ENCODE measurements at regions not wholly inside any gene's neighbourhood (a gene's known extent, or its start where the extent isn't known, plus 50 kb on each side); places are given as distances from the start of the nearest gene placed in this dataset.
"Not testable (repeated sequence)": the region's sequence is repeated elsewhere in the genome, so short reads cannot be mapped to it uniquely, and the experiment has no call there.

DNA sequence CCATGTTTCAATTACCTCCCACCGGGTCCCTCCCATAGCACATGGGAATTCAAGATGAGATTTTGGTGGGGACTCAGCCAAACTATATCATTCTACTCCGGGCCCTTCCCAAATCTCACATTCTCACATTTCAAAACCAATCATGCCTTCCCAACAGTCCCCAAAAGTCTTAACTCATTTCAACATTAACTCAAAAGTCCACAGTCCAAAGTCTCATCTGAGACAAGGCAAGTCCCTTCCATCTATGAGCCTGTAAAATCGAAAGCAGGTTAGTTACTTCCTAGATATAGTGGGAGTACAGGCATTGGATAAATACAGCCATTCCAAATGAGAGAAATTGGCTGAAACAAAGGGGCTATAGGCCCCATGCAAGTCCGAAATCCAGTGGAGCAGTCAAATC lies 188.1 kb downstream of the SQOR start:
- Mint-ChIP-seq H3K36me3 (peaks cover 0 to 22% (median 0%) of the 10 kb centered on the region in 3 donors), H3K27me3 (peaks cover 1 to 48% (median 19%) of the 10 kb centered on the region in 5 donors), H3K9me3 (peaks cover 0 to 17% (median 5%) of the 10 kb centered on the region in 9 donors)
- DNase-seq, H3K4me3 Mint-ChIP-seq, H3K27ac Mint-ChIP-seq, H3K4me1 Mint-ChIP-seq, POLR2A ChIA-PET, ATAC-seq: not testable (repeated sequence)

DNA sequence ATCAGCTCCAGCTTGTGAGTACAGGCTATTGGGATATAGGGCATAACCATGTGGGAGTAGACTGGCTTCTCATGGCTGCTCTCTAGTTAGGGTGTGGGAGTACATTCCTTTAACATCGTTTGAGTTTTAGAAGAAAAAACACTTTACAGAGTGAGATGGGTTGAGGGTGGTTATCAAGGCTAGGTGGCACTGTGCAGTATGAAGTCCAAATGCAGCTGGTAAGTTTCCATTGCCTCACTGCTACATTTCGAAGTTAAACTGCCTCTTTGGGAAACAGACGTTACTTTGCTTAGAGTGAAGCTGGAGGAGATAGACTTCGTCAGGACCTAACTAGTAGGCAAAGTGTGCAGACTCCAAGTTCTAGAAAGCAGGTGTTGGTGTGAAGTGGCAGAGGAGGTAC lies 192.4 kb downstream of the SQOR start:
- no peak for ATAC-seq
- H3K27me3 Mint-ChIP-seq: peaks cover 0 to 24% (median 15%) of the 10 kb centered on the region in 5 donors
- no peaks in the 10 kb centered on the region for H3K4me1 Mint-ChIP-seq
- H3K27ac Mint-ChIP-seq: no peak overlapping the region
- H3K9me3 Mint-ChIP-seq: peaks cover 0 to 11% (median 2%) of the 10 kb centered on the region in 9 donors
- H3K4me3 Mint-ChIP-seq: no peak overlapping the region
- no peak for DNase-seq
- H3K36me3 Mint-ChIP-seq: peaks cover 0 to 9% (median 0%) of the 10 kb centered on the region in 3 donors
- POLR2A ChIA-PET: no interaction called here

DNA sequence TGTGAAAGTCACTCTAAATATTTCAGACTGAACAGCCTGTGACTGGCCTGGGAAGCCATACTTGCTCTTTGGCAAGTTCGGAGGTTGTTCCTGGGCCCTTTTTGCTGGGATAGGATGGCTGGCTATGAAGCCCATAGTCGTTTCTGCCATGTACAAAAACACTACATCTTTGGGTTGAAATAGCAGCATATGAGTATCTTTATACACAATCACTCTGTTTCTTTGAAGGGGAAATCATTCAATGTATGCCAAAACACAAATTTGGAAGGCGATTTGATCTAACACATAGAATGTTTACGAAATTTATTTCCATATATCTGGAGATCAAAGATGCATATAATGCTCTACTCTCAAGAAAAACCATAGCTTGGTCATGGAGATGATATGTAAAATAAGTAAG lies 192.9 kb downstream of the SQOR start:
- H3K36me3 Mint-ChIP-seq: peaks cover 0 to 4% (median 0%) of the 10 kb centered on the region in 3 donors

DNA sequence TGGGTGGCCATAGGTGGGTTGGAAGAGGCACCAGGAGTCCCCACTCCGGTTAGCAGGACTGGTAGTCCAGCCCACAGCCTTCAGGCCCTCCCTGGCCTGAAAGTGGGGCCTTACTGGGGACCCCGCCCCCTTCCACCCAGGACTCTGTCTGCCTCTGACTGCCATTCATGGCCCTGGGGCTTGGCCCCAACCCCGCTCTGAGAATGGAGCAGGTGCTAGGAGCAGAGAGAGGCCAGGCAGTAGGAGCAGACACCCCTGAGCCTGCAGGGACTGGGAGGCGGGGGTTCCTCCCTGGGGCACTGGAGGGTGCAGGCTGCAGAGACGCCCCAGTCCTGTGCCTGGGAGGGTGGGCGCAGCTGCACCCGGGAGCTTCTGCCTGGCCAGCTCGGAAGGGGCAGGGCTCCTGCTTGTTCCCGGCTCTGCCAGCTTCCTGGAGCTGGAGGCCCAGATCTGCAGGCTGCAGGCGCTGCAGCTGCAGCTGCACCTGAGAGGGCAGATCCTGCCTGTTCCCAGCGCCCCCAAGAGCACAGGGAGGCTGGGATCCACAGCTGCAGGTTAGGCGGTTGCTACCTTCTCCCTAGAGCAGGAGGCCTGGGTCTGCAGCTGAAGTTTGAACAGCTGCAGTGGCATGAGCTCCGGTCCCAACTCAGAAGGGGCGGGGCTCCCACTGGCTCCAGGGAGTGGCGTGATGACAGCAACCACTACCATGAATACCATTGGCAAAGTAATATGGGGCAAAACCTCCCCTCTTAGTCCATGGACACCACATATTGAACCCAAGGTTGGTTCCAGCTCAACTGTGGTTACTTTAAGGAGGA lies 194.7 kb downstream of the SQOR start:
- no peak for ATAC-seq
- DNase-seq: no peak
- H3K27me3 Mint-ChIP-seq: peaks cover 0 to 3% (median 0%) of the 10 kb centered on the region in 5 donors

More for the DNA sequence above, 192.9 kb downstream of the SQOR start:
- Mint-ChIP-seq H3K27me3 (peaks cover 0 to 19% (median 10%) of the 10 kb centered on the region in 5 donors), H3K4me3 (no peak overlapping the region), H3K27ac (no peak overlapping the region), H3K4me1 (no peaks in the 10 kb centered on the region), H3K9me3 (peaks cover 0 to 10% (median 2%) of the 10 kb centered on the region in 9 donors)
- no peak for ATAC-seq
- POLR2A ChIA-PET: no interaction called here
- no peak for DNase-seq

DNA sequence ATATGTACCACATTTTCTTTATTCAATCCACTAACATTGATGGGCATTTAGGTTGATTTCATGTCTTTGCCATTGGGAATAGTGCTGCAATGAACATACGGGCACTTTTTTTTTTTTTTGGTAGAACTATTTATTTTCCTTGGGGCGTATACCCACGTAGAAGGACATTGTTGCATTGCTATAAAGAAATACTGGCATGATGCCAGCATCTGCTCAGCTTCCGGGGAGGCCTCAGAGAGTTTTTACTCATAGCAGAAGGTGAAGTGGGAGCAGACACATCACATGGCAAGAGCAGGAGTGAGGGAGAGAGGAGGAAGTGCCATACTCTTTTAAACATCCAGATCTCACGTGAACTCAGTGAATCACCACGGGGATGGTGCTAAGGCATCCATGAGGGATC lies 197.0 kb downstream of the SQOR start:
- H3K4me3 Mint-ChIP-seq: no peak overlapping the region
- no peaks in the 10 kb centered on the region for H3K4me1 Mint-ChIP-seq
- H3K9me3 Mint-ChIP-seq: peaks cover 0 to 5% (median 0%) of the 10 kb centered on the region in 9 donors
- H3K36me3 Mint-ChIP-seq: no peaks in the 10 kb centered on the region
- ATAC-seq (no peak), DNase-seq (no peak)
- H3K27ac Mint-ChIP-seq: no peak overlapping the region
- POLR2A ChIA-PET: no interaction called here
- peaks cover 0 to 3% (median 0%) of the 10 kb centered on the region in 5 donors for H3K27me3 Mint-ChIP-seq

More for the DNA sequence above, 194.7 kb downstream of the SQOR start:
- H3K9me3 Mint-ChIP-seq: peaks cover 0 to 5% (median 2%) of the 10 kb centered on the region in 9 donors
- H3K27ac Mint-ChIP-seq: no peak overlapping the region
- H3K4me1 Mint-ChIP-seq: no peaks in the 10 kb centered on the region
- no peaks in the 10 kb centered on the region for H3K36me3 Mint-ChIP-seq
- H3K4me3 Mint-ChIP-seq: no peak overlapping the region
- POLR2A ChIA-PET: no interaction called here

DNA sequence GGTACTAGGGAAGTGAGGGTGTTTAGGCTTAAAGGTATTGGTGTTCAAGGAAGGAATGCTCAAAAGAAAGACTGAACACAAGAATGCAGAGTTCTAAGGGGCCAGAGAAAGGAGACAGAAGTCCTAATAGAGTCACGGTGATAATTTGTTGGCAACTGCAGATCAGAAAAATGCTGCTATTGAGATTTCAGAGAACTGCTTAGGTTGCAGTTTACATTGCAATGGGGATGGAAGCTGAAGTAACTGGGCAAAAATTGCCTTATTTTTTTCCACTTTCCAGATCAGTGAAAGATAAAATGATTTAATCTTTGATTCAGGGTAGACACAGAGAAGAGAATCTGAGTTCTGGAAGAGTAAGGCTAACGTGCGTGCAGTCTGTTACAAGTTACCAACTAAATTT lies 199.8 kb downstream of the SQOR start:
- no peak overlapping the region for H3K4me3 Mint-ChIP-seq
- H3K27ac Mint-ChIP-seq: no peak overlapping the region
- peaks cover 0 to 5% (median 0%) of the 10 kb centered on the region in 9 donors for H3K9me3 Mint-ChIP-seq
- no peak for ATAC-seq
- H3K4me1 Mint-ChIP-seq: no peaks in the 10 kb centered on the region
- POLR2A ChIA-PET: no interaction called here
- peaks cover 0 to 7% (median 3%) of the 10 kb centered on the region in 5 donors for H3K27me3 Mint-ChIP-seq
- no peak for DNase-seq
- no peaks in the 10 kb centered on the region for H3K36me3 Mint-ChIP-seq

DNA sequence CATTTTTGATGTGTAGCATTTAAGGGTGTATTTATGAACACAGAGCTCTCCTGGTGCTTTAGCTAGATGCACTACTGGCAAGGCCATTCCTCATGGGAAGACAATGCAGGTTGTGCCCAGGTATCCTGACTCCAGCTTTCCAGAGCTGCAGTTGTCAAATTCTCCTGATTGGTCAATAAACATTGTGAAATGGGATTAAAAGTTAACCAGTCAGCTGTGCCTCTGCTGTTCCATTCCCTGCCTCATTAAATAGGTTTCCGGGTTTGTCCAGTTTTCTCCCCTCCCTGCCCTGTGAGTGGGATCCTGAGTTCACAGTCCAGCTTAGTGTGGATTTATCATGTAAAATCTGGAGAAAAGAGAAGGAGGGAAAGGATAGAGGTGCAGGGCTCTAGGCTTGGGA lies 207.3 kb downstream of the SQOR start:
- no peaks in the 10 kb centered on the region for H3K9me3 Mint-ChIP-seq
- H3K36me3 Mint-ChIP-seq: peaks cover 0 to 3% (median 0%) of the 10 kb centered on the region in 3 donors
- POLR2A ChIA-PET: no interaction called here

DNA sequence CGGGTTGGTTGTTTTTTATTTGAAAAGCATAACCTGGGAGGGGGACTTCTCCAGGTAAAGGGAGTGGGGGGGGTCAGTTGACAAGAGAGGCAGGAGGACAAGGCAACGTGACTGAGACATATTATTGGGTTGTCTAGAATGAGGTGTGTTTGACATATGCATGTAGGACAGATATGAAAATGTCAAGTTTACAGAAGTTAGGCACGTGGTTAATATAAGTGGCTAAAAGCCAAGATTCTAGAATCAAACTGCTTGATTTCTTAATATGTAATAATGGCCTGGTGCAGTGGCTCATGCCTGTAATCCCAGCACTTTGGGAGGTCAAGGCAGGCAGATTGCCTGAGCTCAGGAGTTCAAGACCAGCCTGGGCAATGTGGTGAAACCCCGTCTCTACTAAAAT lies 212.8 kb downstream of the SQOR start:
- H3K27ac Mint-ChIP-seq: peak overlapping the region in 1 of 10 donors; percentile 11
- peaks cover 0 to 2% (median 0%) of the 10 kb centered on the region in 4 donors for H3K4me1 Mint-ChIP-seq
- POLR2A ChIA-PET: no interaction called here
- no peak overlapping the region for H3K4me3 Mint-ChIP-seq
- DNase-seq (no peak), ATAC-seq (no peak)
- peaks cover 0 to 4% (median 0%) of the 10 kb centered on the region in 3 donors for H3K36me3 Mint-ChIP-seq
- peaks cover 0 to 28% (median 5%) of the 10 kb centered on the region in 5 donors for H3K27me3 Mint-ChIP-seq
- H3K9me3 Mint-ChIP-seq: peaks cover 0 to 21% (median 5%) of the 10 kb centered on the region in 9 donors

More for the DNA sequence above, 207.3 kb downstream of the SQOR start:
- ATAC-seq: no peak
- H3K4me1 Mint-ChIP-seq: no peaks in the 10 kb centered on the region
- no peak overlapping the region for H3K27ac Mint-ChIP-seq
- DNase-seq: no peak
- no peak overlapping the region for H3K4me3 Mint-ChIP-seq
- peaks cover 8 to 46% (median 19%) of the 10 kb centered on the region in 5 donors for H3K27me3 Mint-ChIP-seq

DNA sequence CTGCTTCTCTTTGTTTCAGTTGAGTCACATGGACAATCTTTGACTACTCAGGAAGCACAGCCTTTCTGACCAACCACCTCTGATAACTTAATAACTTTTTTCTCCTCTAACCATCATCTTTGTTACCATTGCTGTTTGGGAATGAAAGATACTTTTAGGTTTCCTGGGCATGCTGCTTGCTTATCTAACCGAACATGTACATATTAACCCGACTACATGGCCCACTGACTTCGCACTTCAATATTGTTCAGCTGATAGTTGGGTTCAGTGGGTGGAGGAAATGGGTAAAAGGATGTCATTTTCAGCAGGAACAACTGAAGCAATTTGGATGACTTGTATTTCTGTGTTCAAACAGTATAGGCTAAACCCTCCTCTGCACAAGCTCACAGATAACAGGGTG lies 214.3 kb downstream of the SQOR start:
- peaks cover 0 to 4% (median 0%) of the 10 kb centered on the region in 3 donors for H3K36me3 Mint-ChIP-seq
- peaks cover 0 to 21% (median 5%) of the 10 kb centered on the region in 9 donors for H3K9me3 Mint-ChIP-seq
- no peak overlapping the region for H3K4me3 Mint-ChIP-seq
- ATAC-seq: no peak
- peaks cover 0 to 2% (median 0%) of the 10 kb centered on the region in 4 donors for H3K4me1 Mint-ChIP-seq
- POLR2A ChIA-PET: no interaction called here
- H3K27me3 Mint-ChIP-seq: peaks cover 1 to 18% (median 4%) of the 10 kb centered on the region in 5 donors
- no peak for DNase-seq
- H3K27ac Mint-ChIP-seq: no peak overlapping the region

DNA sequence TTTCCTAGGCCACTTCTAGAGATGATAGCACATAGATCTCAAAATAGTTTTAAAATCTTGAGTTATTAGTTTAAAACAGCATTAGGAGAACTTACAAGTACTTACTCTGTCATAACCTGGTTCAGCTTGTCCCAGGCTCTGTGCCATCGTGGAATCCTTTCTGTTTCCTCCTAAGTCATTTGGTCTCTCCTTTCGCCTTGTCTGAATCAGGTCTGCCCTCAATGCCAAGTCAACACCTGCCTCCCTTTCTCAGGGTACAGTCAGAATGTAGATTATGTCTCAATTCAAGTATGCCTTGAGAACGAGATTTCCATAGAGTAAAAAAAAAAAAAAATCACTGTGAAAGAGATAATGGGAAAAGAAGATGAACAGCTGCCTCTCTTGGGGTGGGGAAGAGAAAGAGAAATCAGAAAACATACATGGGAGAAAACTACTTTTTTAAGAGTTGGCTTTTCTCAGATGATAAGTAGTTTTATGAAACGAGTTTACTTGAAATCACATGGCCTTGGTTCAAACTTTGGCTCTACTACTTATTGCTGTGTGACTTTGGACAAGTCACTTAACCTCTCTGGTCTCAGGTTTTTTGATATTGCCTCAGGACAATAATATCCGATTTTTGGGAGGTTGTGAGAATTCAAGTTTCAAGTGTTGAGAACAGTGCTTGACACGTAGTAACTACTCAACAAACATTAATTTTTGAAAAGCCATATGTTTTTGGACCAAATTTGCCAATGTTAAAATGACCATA lies 219.8 kb downstream of the SQOR start:
- no peaks in the 10 kb centered on the region for H3K4me1 Mint-ChIP-seq
- DNase-seq (no peak), ATAC-seq (no peak)
- H3K27me3 Mint-ChIP-seq: peaks cover 0 to 19% (median 7%) of the 10 kb centered on the region in 5 donors
- H3K27ac Mint-ChIP-seq: peak overlapping the region in 1 of 10 donors; percentile 35
- peaks cover 0 to 12% (median 5%) of the 10 kb centered on the region in 9 donors for H3K9me3 Mint-ChIP-seq
- H3K36me3 Mint-ChIP-seq: no peaks in the 10 kb centered on the region
- POLR2A ChIA-PET: no interaction called here
- no peak overlapping the region for H3K4me3 Mint-ChIP-seq

DNA sequence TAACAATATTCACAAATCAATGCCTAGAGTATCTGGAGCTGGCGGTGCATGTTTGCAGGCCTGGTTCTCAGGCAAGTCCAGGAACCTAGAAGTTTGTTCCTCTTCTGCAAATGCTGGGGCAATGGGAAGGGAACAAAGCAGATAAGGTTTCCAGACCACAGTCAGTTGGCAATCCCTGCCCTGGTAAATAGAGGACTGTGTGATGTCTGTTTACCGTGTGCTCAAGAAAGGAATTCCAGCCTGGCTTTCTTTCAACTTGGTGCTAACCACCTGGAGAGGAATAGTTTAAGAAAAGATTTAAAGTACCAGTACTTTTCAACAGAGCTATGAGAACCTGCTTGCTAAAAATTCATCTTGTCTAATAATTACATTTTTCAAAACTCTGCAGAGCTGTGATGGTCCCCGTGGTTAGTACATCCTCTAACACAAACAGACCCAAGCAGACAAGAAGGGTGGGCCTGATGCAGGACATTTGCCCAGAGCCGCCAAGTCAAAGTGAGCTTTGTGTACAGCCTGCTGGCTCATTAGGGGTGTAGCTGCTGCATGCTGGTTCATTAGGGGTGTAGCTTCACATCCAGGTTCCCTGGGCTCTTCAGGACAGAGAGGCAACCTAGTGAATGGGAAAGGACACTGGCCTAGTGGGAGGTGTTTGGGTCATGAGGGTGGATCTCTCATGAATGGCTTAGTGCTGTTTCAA lies 220.5 kb downstream of the SQOR start:
- no peaks in the 10 kb centered on the region for H3K4me1 Mint-ChIP-seq
- peaks cover 0 to 6% (median 3%) of the 10 kb centered on the region in 9 donors for H3K9me3 Mint-ChIP-seq
- ATAC-seq (no peak), DNase-seq (no peak)
- no peak overlapping the region for H3K4me3 Mint-ChIP-seq
- no peak overlapping the region for H3K27ac Mint-ChIP-seq
- H3K36me3 Mint-ChIP-seq: no peaks in the 10 kb centered on the region
- peaks cover 0 to 19% (median 7%) of the 10 kb centered on the region in 5 donors for H3K27me3 Mint-ChIP-seq
- POLR2A ChIA-PET: no interaction called here

DNA sequence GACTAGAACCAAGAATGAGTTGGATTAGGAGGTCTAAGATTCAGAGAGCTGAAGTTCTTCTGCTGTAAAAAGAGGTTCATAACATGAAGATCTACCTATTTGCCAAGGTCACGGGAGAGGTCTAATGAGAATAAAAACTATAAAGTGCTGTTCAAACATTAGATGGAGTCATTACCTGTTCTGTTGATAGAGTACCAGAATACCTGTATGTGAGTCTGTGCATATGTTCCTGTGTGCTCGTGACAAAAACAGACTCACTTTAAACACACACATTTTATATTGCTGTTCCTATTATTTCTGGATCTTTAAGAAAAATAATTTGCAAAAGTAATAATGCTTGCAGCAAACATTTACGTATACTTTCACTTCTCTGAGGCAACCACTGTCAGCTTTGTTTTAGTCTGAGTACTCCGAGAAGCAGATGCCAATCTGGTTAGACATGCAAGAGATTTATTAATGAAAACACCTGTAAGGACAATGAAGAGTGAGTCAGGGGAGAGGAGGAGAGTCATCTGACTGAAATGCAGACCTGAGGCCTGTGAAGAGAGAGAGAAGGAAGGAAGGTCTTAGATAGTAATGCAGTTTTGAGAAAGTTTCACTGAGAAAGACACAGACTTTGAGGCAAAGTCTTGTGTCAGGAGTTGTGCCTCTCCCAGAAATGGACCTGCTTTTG lies 221.2 kb downstream of the SQOR start:
- peaks cover 0 to 4% (median 0%) of the 10 kb centered on the region in 9 donors for H3K9me3 Mint-ChIP-seq
- POLR2A ChIA-PET: no interaction called here

More for the DNA sequence above, 221.2 kb downstream of the SQOR start:
- no peak overlapping the region for H3K27ac Mint-ChIP-seq
- peaks cover 4 to 26% (median 10%) of the 10 kb centered on the region in 5 donors for H3K27me3 Mint-ChIP-seq
- DNase-seq (no peak), ATAC-seq (no peak)
- no peaks in the 10 kb centered on the region for H3K4me1 Mint-ChIP-seq
- H3K36me3 Mint-ChIP-seq: no peaks in the 10 kb centered on the region
- no peak overlapping the region for H3K4me3 Mint-ChIP-seq

Measured in naive thymus-derived CD8-positive, alpha-beta T cell (primary cell).